ENCODE measurements at regions not wholly inside any gene's neighbourhood (a gene's known extent, or its start where the extent isn't known, plus 50 kb on each side); places are given as distances from the start of the nearest gene placed in this dataset.
A peak's percentile ranks its signal among the peaks of the same experiment; 100 is the strongest.

DNA sequence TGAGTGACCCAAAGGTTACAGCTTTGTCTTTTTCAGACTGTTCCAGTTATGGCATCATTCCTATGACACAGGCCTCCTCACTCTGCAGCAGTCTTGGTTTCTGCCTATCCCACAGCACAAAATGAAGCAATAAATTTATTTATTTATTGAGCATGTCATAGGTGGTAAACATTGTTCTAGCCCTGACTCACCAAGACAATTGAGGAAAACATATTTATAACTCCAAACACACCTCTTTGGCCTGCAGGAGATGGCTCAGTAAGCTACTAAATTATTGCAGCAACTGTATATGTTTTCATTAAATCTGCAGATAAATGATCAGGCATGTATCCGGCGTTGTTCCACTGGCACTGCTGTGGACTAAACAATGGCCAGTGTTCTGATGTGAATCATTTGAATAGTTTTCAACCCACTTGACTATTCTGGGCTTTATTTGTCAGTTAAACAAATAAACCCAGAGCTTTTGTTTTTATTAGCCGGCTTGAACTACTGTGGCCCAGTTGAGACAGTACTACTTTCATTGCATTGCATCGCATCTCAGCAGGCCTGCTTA is 83.2 kb downstream of the FOXD1 start (continued):
- TF ChIP-seq RCOR1 (IDR thresholded peaks at IDR 0.05; ENCODE audit: insufficient replicate concordance, low read length) (peak; percentile 72), RAD21 (IDR thresholded peaks at IDR 0.05; ENCODE audit: low read length) (no peak; the same call in 1 of the 2 replicates)

GRCh38 chr5:73363911-73364730 is 84.5 kb downstream of the FOXD1 start:
- H3K36me3 ChIP-seq (ENCODE audit: control insufficient read depth, insufficient read depth, low read length), result no peaks in the 10 kb centered on the region
- CTCF ChIA-PET, result interaction anchor here (0.6 to 1.3 kb wide), 5 partner anchors 11 to 146 kb away, joined by 3 to 4 read pairs (median 3); no protein-coding TSS in a partner anchor
- intact Hi-C loops (cut with micrococcal nuclease), result loop anchor here (1.0 to 2.0 kb wide), 3 partner anchors 51 to 146 kb away; no protein-coding TSS in a partner anchor
- ATAC-seq (ENCODE audit: low read depth) (peak; percentile 42), DNase-seq (peak; percentile 80)
- peaks cover 0 to 17% of the 10 kb centered on the region in 2 experiments; a peak in 2 of 4 replicates for H3K79me1 ChIP-seq (ENCODE audit: low read depth in 1 of 2, low read length in 2 of 2)
- peak overlapping the region; percentile 95 for H2BK120ac ChIP-seq (ENCODE audit: low read depth, low read length)
- H3K9me1 ChIP-seq (ENCODE audit: insufficient read depth, low read length), result peaks cover 18% of the 10 kb centered on the region
- H2AFZ ChIP-seq (replicated peaks; ENCODE audit: low read length, poor library complexity), result peak overlapping the region; percentile 48
- H3K4me1 ChIP-seq (ENCODE audit: control insufficient read depth, insufficient read depth, low read length), result peaks cover 17% of the 10 kb centered on the region
- peak overlapping the region; percentile 62 for H4K5ac ChIP-seq (ENCODE audit: low read depth, low read length)
- H3K18ac ChIP-seq (ENCODE audit: low read depth, low read length), result peak overlapping the region; percentile 82
- H3K4me2 ChIP-seq (ENCODE audit: low read depth, low read length), result peak overlapping the region; percentile 65
- dilution Hi-C loops (cut with HindIII; ENCODE audit: low sequenced_read_pairs, unreplicated experiment), result no loop called here
- H3K4ac ChIP-seq (ENCODE audit: low read depth, low read length), result peak overlapping the region; percentile 92
- H4K20me1 ChIP-seq (ENCODE audit: insufficient read depth, low read length), result no peaks in the 10 kb centered on the region
- H3K9ac ChIP-seq (ENCODE audit: low read depth, low read length), result peak overlapping the region; percentile 45
- peak overlapping the region; percentile 59 for H2BK5ac ChIP-seq (ENCODE audit: low read depth, low read length, poor library complexity, severe bottlenecking)
- no peak overlapping the region for H3K4me3 ChIP-seq (ENCODE audit: insufficient read depth, low read depth, low read length)
- H3K27me3 ChIP-seq (ENCODE audit: control insufficient read depth, insufficient read depth, low read length), result no peaks in the 10 kb centered on the region
- in situ Hi-C loops (cut with MboI; ENCODE audit: low sequenced_read_pairs), result no loop called here
- no TSS peak for BruUV-seq (replicated peaks)
- H3K14ac ChIP-seq (replicated peaks; ENCODE audit: low read depth, low read length), result peak overlapping the region; percentile 83
- peak overlapping the region; percentile 85 for H4K91ac ChIP-seq (ENCODE audit: insufficient read depth, low read depth, low read length)
- H3K9me3 ChIP-seq (ENCODE audit: control insufficient read depth, insufficient read depth, low read length), result no peaks in the 10 kb centered on the region
- peak overlapping the region; percentile 70; the same call in 1 of the 2 replicates for H3K56ac ChIP-seq (ENCODE audit: extremely low read depth, insufficient read depth, low read length)
- no peak overlapping the region for H2AK9ac ChIP-seq (replicated peaks; ENCODE audit: low read depth, low read length, poor library complexity)
- peak overlapping the region; percentile 92 for H2BK20ac ChIP-seq (ENCODE audit: low read depth, low read length)
- H4K8ac ChIP-seq (ENCODE audit: low read depth in 2 of 2, low read length in 2 of 2), result peak overlapping the region; percentile 29 to 88
- H3K27ac ChIP-seq (ENCODE audit: insufficient read depth, low read length), result peak overlapping the region; percentile 73; the same call in 1 of the 2 replicates
- peak overlapping the region; percentile 95 for H2AK5ac ChIP-seq (ENCODE audit: low read depth, low read length)
- POLR2A ChIA-PET (ENCODE audit: unreplicated experiment), result no interaction called here
- H3K23ac ChIP-seq (ENCODE audit: low read depth, low read length), result peak overlapping the region; percentile 88
- WGBS, 2 experiments (ENCODE audit: extremely low coverage in 2 of 2, insufficient read length in 1 of 2), result 44% methylated on average over 3 of the region's 4 CpGs; no CpG with 5 or more reads in 1 of the 2 experiments
- H2BK15ac ChIP-seq (ENCODE audit: low read depth, low read length), result peak overlapping the region; percentile 98
- peak; percentile 59 for TF ChIP-seq RAD21 (IDR thresholded peaks at IDR 0.05; ENCODE audit: low read length)
- TF ChIP-seq, protein P1, sequence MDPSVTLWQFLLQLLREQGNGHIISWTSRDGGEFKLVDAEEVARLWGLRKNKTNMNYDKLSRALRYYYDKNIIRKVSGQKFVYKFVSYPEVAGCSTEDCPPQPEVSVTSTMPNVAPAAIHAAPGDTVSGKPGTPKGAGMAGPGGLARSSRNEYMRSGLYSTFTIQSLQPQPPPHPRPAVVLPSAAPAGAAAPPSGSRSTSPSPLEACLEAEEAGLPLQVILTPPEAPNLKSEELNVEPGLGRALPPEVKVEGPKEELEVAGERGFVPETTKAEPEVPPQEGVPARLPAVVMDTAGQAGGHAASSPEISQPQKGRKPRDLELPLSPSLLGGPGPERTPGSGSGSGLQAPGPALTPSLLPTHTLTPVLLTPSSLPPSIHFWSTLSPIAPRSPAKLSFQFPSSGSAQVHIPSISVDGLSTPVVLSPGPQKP (IDR thresholded peaks at IDR 0.05; ENCODE audit: borderline replicate concordance, low read depth, low read length), result no peak
- TF ChIP-seq, protein P2, sequence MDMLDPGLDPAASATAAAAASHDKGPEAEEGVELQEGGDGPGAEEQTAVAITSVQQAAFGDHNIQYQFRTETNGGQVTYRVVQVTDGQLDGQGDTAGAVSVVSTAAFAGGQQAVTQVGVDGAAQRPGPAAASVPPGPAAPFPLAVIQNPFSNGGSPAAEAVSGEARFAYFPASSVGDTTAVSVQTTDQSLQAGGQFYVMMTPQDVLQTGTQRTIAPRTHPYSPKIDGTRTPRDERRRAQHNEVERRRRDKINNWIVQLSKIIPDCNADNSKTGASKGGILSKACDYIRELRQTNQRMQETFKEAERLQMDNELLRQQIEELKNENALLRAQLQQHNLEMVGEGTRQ (IDR thresholded peaks at IDR 0.05; ENCODE audit: low read depth, low read length), result no peak
- TF ChIP-seq MAFK (IDR thresholded peaks at IDR 0.05; ENCODE audit: low read depth, low read length), result no peak
- peak; percentile 92 for TF ChIP-seq CEBPB (IDR thresholded peaks at IDR 0.05; ENCODE audit: low read depth, low read length)
- no peak for TF ChIP-seq NFE2L2 (IDR thresholded peaks at IDR 0.05; ENCODE audit: low read depth, low read length)
- peak; percentile 35; the same call in 1 of the 2 replicates for TF ChIP-seq SMC3 (IDR thresholded peaks at IDR 0.05; ENCODE audit: low read depth, low read length)
- TF ChIP-seq POLR2A (IDR thresholded peaks at IDR 0.05; ENCODE audit: low read depth, low read length), result no peak
- peak; percentile 48 for TF ChIP-seq CTCF (conservative IDR thresholded peaks at IDR 0.05; ENCODE audit: low read depth, low read length)
- TF ChIP-seq CHD1 (IDR thresholded peaks at IDR 0.05; ENCODE audit: low read depth, low read length), result no peak

Measured in IMR-90 (cell line).